Astrocyte (in vitro differentiated cells and primary cell): ENCODE measurements at regions not wholly inside any gene's neighbourhood (a gene's known extent, or its start where the extent isn't known, plus 50 kb on each side); places are given as distances from the start of the nearest gene placed in this dataset.

Source experiments
- DNase-seq: peaks from one replicate; pipeline ENCODE4 v3.0.0-alpha.2; 2010; ENCODE audit warnings: low read depth
- FAIRE-seq: peaks from 2 replicates; lab custom pipeline; 2011; peaks lifted over from hg19 to GRCh38; lab: Jason Lieb, UNC
- H2AFZ ChIP-seq: 2 replicates; pipeline ENCODE4 v1.6.0; 2012; ENCODE audit warnings: low read depth, low read length, inconsistent platforms
- H3K27ac ChIP-seq: 2 replicates; pipeline ENCODE4 v1.5.1; 2011; ENCODE audit warnings: low read depth, low read length, inconsistent platforms
- H3K27me3 ChIP-seq: 2 replicates; pipeline ENCODE4 v1.6.0; 2011; ENCODE audit warnings: low read length, inconsistent platforms; ENCODE audit not compliant: insufficient read depth
- H3K36me3 ChIP-seq: 2 replicates; pipeline ENCODE4 v1.5.1; 2011; ENCODE audit warnings: low read length, inconsistent platforms; ENCODE audit not compliant: insufficient read depth
- H3K4me1 ChIP-seq: 2 replicates; pipeline ENCODE4 v1.5.1; 2011; ENCODE audit warnings: low read length, inconsistent platforms; ENCODE audit not compliant: insufficient read depth
- H3K4me2 ChIP-seq: 2 replicates; pipeline ENCODE4 v1.6.0; 2012; ENCODE audit warnings: low read length, inconsistent platforms
- H3K4me3 ChIP-seq: 2 replicates; pipeline ENCODE4 v1.5.1; 2011; ENCODE audit warnings: low read depth, mild to moderate bottlenecking, low read length, inconsistent platforms; ENCODE audit not compliant: insufficient read depth
- H3K79me2 ChIP-seq: 2 replicates; pipeline ENCODE4 v1.6.0; 2012; ENCODE audit warnings: mild to moderate bottlenecking, low read length, inconsistent platforms; ENCODE audit not compliant: insufficient read depth
- H3K9ac ChIP-seq: 2 replicates; pipeline ENCODE4 v1.6.0; 2012; ENCODE audit warnings: mild to moderate bottlenecking, low read length, inconsistent platforms
- H3K9me3 ChIP-seq: 2 replicates; pipeline ENCODE4 v1.5.1; 2012; ENCODE audit warnings: low read depth, mild to moderate bottlenecking, low read length, inconsistent platforms; ENCODE audit not compliant: insufficient read depth
- H4K20me1 ChIP-seq: 2 replicates; pipeline ENCODE4 v1.6.0; 2012; ENCODE audit warnings: low read length, inconsistent platforms; ENCODE audit not compliant: insufficient read depth
- H3K27ac Mint-ChIP-seq: one replicate; pipeline ENCODE4 v1.8.0; 2021; ENCODE audit warnings: mild to moderate bottlenecking, mixed read lengths; ENCODE audit not compliant: unreplicated experiment
- H3K27me3 Mint-ChIP-seq: one replicate; pipeline ENCODE4 v1.8.0; 2021; ENCODE audit warnings: low read depth, mixed read lengths; ENCODE audit not compliant: unreplicated experiment
- H3K36me3 Mint-ChIP-seq: one replicate; pipeline ENCODE4 v1.8.0; 2021; ENCODE audit warnings: low read depth, mixed read lengths; ENCODE audit not compliant: unreplicated experiment
- H3K4me1 Mint-ChIP-seq: one replicate; pipeline ENCODE4 v1.8.0; 2021; ENCODE audit warnings: low read depth, mixed read lengths; ENCODE audit not compliant: unreplicated experiment
- H3K4me3 Mint-ChIP-seq: one replicate; pipeline ENCODE4 v1.8.0; 2021; ENCODE audit warnings: mild to moderate bottlenecking, moderate library complexity, mixed read lengths; ENCODE audit not compliant: unreplicated experiment
- H3K9me3 Mint-ChIP-seq: one replicate; pipeline ENCODE4 v1.8.0; 2021; ENCODE audit warnings: mild to moderate bottlenecking, mixed read lengths; ENCODE audit not compliant: unreplicated experiment
- EZH2 ChIP-seq: IDR thresholded peaks from 2 replicates; pipeline ENCODE4 v1.6.1; 2012; ENCODE audit warnings: mild to moderate bottlenecking, low read length, inconsistent platforms; ENCODE audit not compliant: insufficient read depth
- TF ChIP-seq, protein P1 (sequence below): IDR thresholded peaks from 2 replicates; pipeline ENCODE4 v1.5.1; 2011; ENCODE audit warnings: low read depth, mild to moderate bottlenecking, inconsistent platforms, low read length, moderate library complexity; ENCODE audit not compliant: insufficient read depth

DNA sequence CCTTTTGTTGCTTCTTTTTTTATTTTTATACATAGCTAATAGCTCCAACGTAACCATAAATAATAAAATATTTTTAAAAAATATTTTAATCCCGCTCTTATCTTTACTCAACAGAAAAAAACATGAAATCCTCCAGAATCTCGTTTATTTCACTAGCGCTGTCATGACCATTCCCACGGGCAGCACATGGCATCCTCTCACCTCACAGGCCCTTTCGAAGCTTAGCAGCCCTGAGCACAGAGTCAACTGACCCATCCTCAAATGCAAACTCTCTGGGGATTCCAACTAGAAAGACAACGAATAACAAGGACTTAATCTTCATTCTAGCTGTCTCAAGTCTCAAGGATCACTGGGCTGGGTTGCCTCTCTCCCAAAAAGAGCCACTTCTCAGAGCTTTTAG is 285.9 kb upstream of the PPARGC1A start:
- TF ChIP-seq, protein P1, sequence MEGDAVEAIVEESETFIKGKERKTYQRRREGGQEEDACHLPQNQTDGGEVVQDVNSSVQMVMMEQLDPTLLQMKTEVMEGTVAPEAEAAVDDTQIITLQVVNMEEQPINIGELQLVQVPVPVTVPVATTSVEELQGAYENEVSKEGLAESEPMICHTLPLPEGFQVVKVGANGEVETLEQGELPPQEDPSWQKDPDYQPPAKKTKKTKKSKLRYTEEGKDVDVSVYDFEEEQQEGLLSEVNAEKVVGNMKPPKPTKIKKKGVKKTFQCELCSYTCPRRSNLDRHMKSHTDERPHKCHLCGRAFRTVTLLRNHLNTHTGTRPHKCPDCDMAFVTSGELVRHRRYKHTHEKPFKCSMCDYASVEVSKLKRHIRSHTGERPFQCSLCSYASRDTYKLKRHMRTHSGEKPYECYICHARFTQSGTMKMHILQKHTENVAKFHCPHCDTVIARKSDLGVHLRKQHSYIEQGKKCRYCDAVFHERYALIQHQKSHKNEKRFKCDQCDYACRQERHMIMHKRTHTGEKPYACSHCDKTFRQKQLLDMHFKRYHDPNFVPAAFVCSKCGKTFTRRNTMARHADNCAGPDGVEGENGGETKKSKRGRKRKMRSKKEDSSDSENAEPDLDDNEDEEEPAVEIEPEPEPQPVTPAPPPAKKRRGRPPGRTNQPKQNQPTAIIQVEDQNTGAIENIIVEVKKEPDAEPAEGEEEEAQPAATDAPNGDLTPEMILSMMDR = no peak
- TF ChIP-seq EZH2 = no peak
- Histone ChIP-seq H3K9me3 (no peaks in the 10 kb centered on the region), H3K79me2 (no peaks in the 10 kb centered on the region), H3K4me1 (no peaks in the 10 kb centered on the region), H3K4me2 (no peak overlapping the region), H3K27ac (no peak overlapping the region), H3K4me3 (no peak overlapping the region), H2AFZ (no peak overlapping the region), H4K20me1 (no peaks in the 10 kb centered on the region), H3K27me3 (no peaks in the 10 kb centered on the region), H3K36me3 (no peaks in the 10 kb centered on the region), H3K9ac (no peak overlapping the region)
- no peak overlapping the region for H3K27ac Mint-ChIP-seq
- FAIRE-seq (no peak), DNase-seq (no peak)
- H3K4me3 Mint-ChIP-seq = no peak overlapping the region
- peaks cover 8% of the 10 kb centered on the region for H3K4me1 Mint-ChIP-seq
- no peaks in the 10 kb centered on the region for H3K36me3 Mint-ChIP-seq
- H3K27me3 Mint-ChIP-seq = no peaks in the 10 kb centered on the region
- H3K9me3 Mint-ChIP-seq = no peaks in the 10 kb centered on the region

DNA sequence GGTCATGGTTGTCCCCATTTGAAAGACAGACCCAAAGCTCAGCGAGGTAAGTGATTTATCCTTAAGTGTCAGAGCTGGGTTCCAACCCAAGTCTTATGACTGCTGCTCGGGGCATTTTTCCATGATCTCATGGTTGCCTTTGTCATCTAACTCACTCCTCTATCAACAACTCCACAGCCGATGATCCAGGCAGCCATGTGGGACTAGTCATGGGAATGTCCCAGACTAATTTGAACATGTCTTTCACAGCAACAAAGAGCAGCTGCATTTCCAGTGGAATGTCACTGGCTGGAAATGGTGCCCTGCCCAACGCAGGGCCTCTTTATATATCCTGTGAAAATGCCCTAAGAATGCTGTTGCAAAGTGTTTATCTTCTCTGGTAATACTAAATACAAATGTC is 284.8 kb upstream of the PPARGC1A start:
- no peaks in the 10 kb centered on the region for H3K36me3 Mint-ChIP-seq
- TF ChIP-seq EZH2 = no peak
- TF ChIP-seq, protein P1 = no peak
- Histone ChIP-seq H3K36me3 (no peaks in the 10 kb centered on the region), H3K4me3 (no peak overlapping the region), H3K27me3 (no peaks in the 10 kb centered on the region), H4K20me1 (no peaks in the 10 kb centered on the region), H2AFZ (no peak overlapping the region), H3K4me1 (no peaks in the 10 kb centered on the region), H3K27ac (no peak overlapping the region), H3K4me2 (no peak overlapping the region), H3K79me2 (no peaks in the 10 kb centered on the region), H3K9ac (no peak overlapping the region), H3K9me3 (no peaks in the 10 kb centered on the region)
- H3K27me3 Mint-ChIP-seq = no peaks in the 10 kb centered on the region
- H3K9me3 Mint-ChIP-seq = no peaks in the 10 kb centered on the region
- peak overlapping the region; percentile 27 for H3K27ac Mint-ChIP-seq
- no peak for FAIRE-seq
- H3K4me1 Mint-ChIP-seq = peaks cover 8% of the 10 kb centered on the region
- no peak overlapping the region for H3K4me3 Mint-ChIP-seq
- peak; percentile 37 for DNase-seq

DNA sequence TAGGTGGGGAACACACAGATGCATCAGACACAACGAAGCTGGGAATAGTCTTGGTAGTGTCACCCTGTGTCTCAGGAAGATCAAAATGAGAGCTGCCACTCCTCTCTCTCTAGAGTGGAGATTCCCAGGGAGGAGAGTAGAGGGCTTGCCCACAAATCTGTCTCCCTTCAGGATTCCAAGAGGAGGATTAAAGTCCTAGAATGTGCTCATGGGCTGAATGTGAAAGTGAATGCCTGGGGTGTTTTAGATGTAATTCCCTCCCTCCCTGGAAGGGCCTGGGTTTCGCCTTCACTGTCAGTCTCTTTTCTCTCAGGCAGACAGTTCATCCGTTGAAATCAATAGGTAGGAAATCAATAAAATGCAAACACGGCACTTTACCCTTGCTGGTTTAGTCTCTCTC is 282.6 kb upstream of the PPARGC1A start:
- Mint-ChIP-seq H3K9me3 (no peaks in the 10 kb centered on the region), H3K27ac (no peak overlapping the region), H3K4me3 (no peak overlapping the region), H3K4me1 (peaks cover 4% of the 10 kb centered on the region), H3K27me3 (no peaks in the 10 kb centered on the region), H3K36me3 (no peaks in the 10 kb centered on the region)
- Histone ChIP-seq H3K4me2 (no peak overlapping the region), H3K4me1 (no peaks in the 10 kb centered on the region), H3K36me3 (no peaks in the 10 kb centered on the region), H3K27me3 (no peaks in the 10 kb centered on the region), H3K79me2 (no peaks in the 10 kb centered on the region), H3K27ac (no peak overlapping the region), H3K9ac (no peak overlapping the region), H2AFZ (no peak overlapping the region), H3K9me3 (no peaks in the 10 kb centered on the region), H4K20me1 (no peaks in the 10 kb centered on the region), H3K4me3 (no peak overlapping the region)
- no peak for DNase-seq
- TF ChIP-seq, protein P1 = no peak
- no peak for TF ChIP-seq EZH2
- no peak for FAIRE-seq
